ENCODE measurements at regions not wholly inside any gene's neighbourhood (a gene's known extent, or its start where the extent isn't known, plus 50 kb on each side); places are given as distances from the start of the nearest gene placed in this dataset.

- no peak overlapping the region for H3K27ac ChIP-seq (ENCODE audit: low read depth in 2 of 2, low read length in 1 of 2)
- no peak overlapping the region for H3K4me3 ChIP-seq (ENCODE audit: low read depth in 2 of 2, low read length in 1 of 2)
- 83% methylated on average over 2 of the region's 2 CpGs for WGBS (ENCODE audit: low lambda C conversion rate)
- H3K27me3 ChIP-seq (ENCODE audit: insufficient read depth), result no peaks in the 10 kb centered on the region
- H3K9me3 ChIP-seq, result no peaks in the 10 kb centered on the region
- TF ChIP-seq YY1 (IDR thresholded peaks at IDR 0.05; ENCODE audit: low read depth), result no peak
- H3K36me3 ChIP-seq (replicated peaks in 1 of 2; ENCODE audit: control insufficient read depth in 1 of 2, insufficient read depth in 2 of 2, low read length in 1 of 2), result no peaks in the 10 kb centered on the region
- ChIA-PET CTCF (interaction anchor here (1.8 kb wide), 1 partner anchor 146 kb away, joined by 5 read pairs; no protein-coding TSS in a partner anchor), POLR2A (interaction anchor here (0.6 kb wide), 1 partner anchor 67 kb away, joined by 3 read pairs; no protein-coding TSS in a partner anchor)
- no peaks in the 10 kb centered on the region for H4K20me1 ChIP-seq (ENCODE audit: insufficient read depth)
- no peak for DNase-seq
- no peaks in the 10 kb centered on the region for H3K9me2 ChIP-seq
- H3K4me2 ChIP-seq, result no peak overlapping the region
- no peak overlapping the region for H2AFZ ChIP-seq (ENCODE audit: low read depth)
- H3K79me2 ChIP-seq (ENCODE audit: insufficient read depth), result no peaks in the 10 kb centered on the region
- H3K4me1 ChIP-seq (ENCODE audit: control insufficient read depth in 1 of 2, insufficient read depth in 2 of 2, low read depth in 1 of 2, low read length in 1 of 2), result no peaks in the 10 kb centered on the region; a peak in 2 of 4 replicates
- no peak overlapping the region for H3K9ac ChIP-seq
- H3F3A ChIP-seq (replicated peaks; ENCODE audit: insufficient read depth), result no peaks in the 10 kb centered on the region
These were observed 66.1 kb upstream of the ACSL1 start for GRCh38 chr4:184891816-184892397.

GRCh38 chr4:184892999-184893398, 67.2 kb upstream of the ACSL1 start:
- ChIA-PET POLR2A (no interaction called here), CTCF (interaction anchor here (1.8 kb wide), 1 partner anchor 147 kb away, joined by 5 read pairs; no protein-coding TSS in a partner anchor)
- no peak overlapping the region for H3K9ac ChIP-seq
- no peaks in the 10 kb centered on the region for H3K9me2 ChIP-seq
- no peak overlapping the region for H2AFZ ChIP-seq (ENCODE audit: low read depth)
- WGBS (ENCODE audit: low lambda C conversion rate), result 14% methylated on average over 3 of the region's 3 CpGs
- H3K9me3 ChIP-seq, result no peaks in the 10 kb centered on the region
- no peaks in the 10 kb centered on the region for H3K36me3 ChIP-seq (replicated peaks in 1 of 2; ENCODE audit: control insufficient read depth in 1 of 2, insufficient read depth in 2 of 2, low read length in 1 of 2)
- no peak overlapping the region for H3K4me3 ChIP-seq (ENCODE audit: low read depth in 2 of 2, low read length in 1 of 2)
- no peaks in the 10 kb centered on the region for H3K27me3 ChIP-seq (ENCODE audit: insufficient read depth)
- no peak overlapping the region for H3K4me2 ChIP-seq
- no peak for TF ChIP-seq FOSL2 (IDR thresholded peaks at IDR 0.05; ENCODE audit: borderline replicate concordance, low read depth)
- peak; percentile 62 for TF ChIP-seq GATA2 (CRISPR knock-in tag; IDR thresholded peaks at IDR 0.05)
- no peak for TF ChIP-seq ZBTB33 (IDR thresholded peaks at IDR 0.05; ENCODE audit: borderline replicate concordance, low read depth)
- H3K27ac ChIP-seq (ENCODE audit: low read depth in 2 of 2, low read length in 1 of 2), result no peak overlapping the region
- H3F3A ChIP-seq (replicated peaks; ENCODE audit: insufficient read depth), result no peaks in the 10 kb centered on the region
- no peaks in the 10 kb centered on the region for H4K20me1 ChIP-seq (ENCODE audit: insufficient read depth)
- DNase-seq, result no peak
- peaks cover 0 to 2% of the 10 kb centered on the region in 2 experiments; a peak in 2 of 4 replicates for H3K4me1 ChIP-seq (ENCODE audit: control insufficient read depth in 1 of 2, insufficient read depth in 2 of 2, low read depth in 1 of 2, low read length in 1 of 2)
- no peaks in the 10 kb centered on the region for H3K79me2 ChIP-seq (ENCODE audit: insufficient read depth)

GRCh38 chr4:184893801-184894571, 68.2 kb upstream of the ACSL1 start:
- CTCF ChIA-PET, result no interaction called here
- no peaks in the 10 kb centered on the region for H4K20me1 ChIP-seq (ENCODE audit: insufficient read depth)
- no peaks in the 10 kb centered on the region for H3K9me2 ChIP-seq
- peaks cover 0 to 5% of the 10 kb centered on the region in 2 experiments; a peak in 2 of 4 replicates for H3K4me1 ChIP-seq (ENCODE audit: control insufficient read depth in 1 of 2, insufficient read depth in 2 of 2, low read depth in 1 of 2, low read length in 1 of 2)
- H2AFZ ChIP-seq (ENCODE audit: low read depth), result no peak overlapping the region
- no peak overlapping the region for H3K4me3 ChIP-seq (ENCODE audit: low read depth in 2 of 2, low read length in 1 of 2)
- no peak overlapping the region for H3K9ac ChIP-seq
- no peaks in the 10 kb centered on the region for H3K9me3 ChIP-seq
- no peak overlapping the region for H3K4me2 ChIP-seq
- no peak overlapping the region for H3K27ac ChIP-seq (ENCODE audit: low read depth in 2 of 2, low read length in 1 of 2)
- H3K27me3 ChIP-seq (ENCODE audit: insufficient read depth), result no peaks in the 10 kb centered on the region
- POLR2A ChIA-PET, result no interaction called here
- no peaks in the 10 kb centered on the region for H3F3A ChIP-seq (replicated peaks; ENCODE audit: insufficient read depth)
- WGBS (ENCODE audit: low lambda C conversion rate), result 52% methylated on average over 10 of the region's 10 CpGs
- no peaks in the 10 kb centered on the region for H3K79me2 ChIP-seq (ENCODE audit: insufficient read depth)
- DNase-seq, result no peak
- H3K36me3 ChIP-seq (replicated peaks in 1 of 2; ENCODE audit: control insufficient read depth in 1 of 2, insufficient read depth in 2 of 2, low read length in 1 of 2), result no peaks in the 10 kb centered on the region
- TF ChIP-seq TAF1 (IDR thresholded peaks at IDR 0.05; ENCODE audit: borderline replicate concordance, low read depth, low read length), result no peak
- no peak for TF ChIP-seq USF1 (IDR thresholded peaks at IDR 0.05; ENCODE audit: borderline replicate concordance, low read depth)
- TF ChIP-seq RCOR1 (IDR thresholded peaks at IDR 0.05; ENCODE audit: low read length), result no peak
- no peak for TF ChIP-seq ZBTB33 (IDR thresholded peaks at IDR 0.05; ENCODE audit: borderline replicate concordance, low read depth)
- no peak for TF ChIP-seq NRF1 (IDR thresholded peaks at IDR 0.05; ENCODE audit: low read depth, low read length)
- no peak for TF ChIP-seq CHD2 (IDR thresholded peaks at IDR 0.05; ENCODE audit: low read length, partially characterized antibody)
- TF ChIP-seq CTCF (IDR thresholded peaks at IDR 0.05), result no peak
- no peak for TF ChIP-seq ELF1 (IDR thresholded peaks at IDR 0.05)
- TF ChIP-seq SMC3 (IDR thresholded peaks at IDR 0.05; ENCODE audit: low read depth, low read length), result no peak

Measured in SK-N-SH (cell line).